Cardiac muscle cell (in vitro differentiated cells and primary cell): ENCODE measurements at regions not wholly inside any gene's neighbourhood (a gene's known extent, or its start where the extent isn't known, plus 50 kb on each side); places are given as distances from the start of the nearest gene placed in this dataset.
A peak's percentile ranks its signal among the peaks of the same experiment; 100 is the strongest.

Experiments used
- DNase-seq, 2 donors: peaks; one replicate each; pipeline versions ENCODE4 v3.0.0 to v3.0.0-alpha.2; 2010 to 2017; ENCODE audit warnings: low read depth in 1 of 2, low spot score in 1 of 2
- H3K27ac ChIP-seq: fragments of 200-600 bp; sonication (generic); 2 replicates; pipeline ENCODE4 v1.5.1; 2016
- H3K27me3 ChIP-seq: fragments of 200-600 bp; sonication (generic); 2 replicates; pipeline ENCODE4 v1.6.0; 2016; ENCODE audit warnings: control low read depth
- H3K36me3 ChIP-seq: fragments of 200-600 bp; sonication (generic); 2 replicates; pipeline ENCODE4 v1.5.1; 2016; ENCODE audit warnings: control low read depth
- H3K4me1 ChIP-seq: fragments of 200-600 bp; sonication (generic); 2 replicates; pipeline ENCODE4 v1.8.1; 2017; ENCODE audit warnings: low read depth, mild to moderate bottlenecking, mixed run types
- H3K4me3 ChIP-seq: fragments of 200-600 bp; sonication (generic); 2 replicates; pipeline ENCODE4 v1.5.1; 2016; ENCODE audit warnings: mild to moderate bottlenecking
- H3K9me3 ChIP-seq: fragments of 200-600 bp; sonication (generic); 2 replicates; pipeline ENCODE4 v1.5.1; 2017; ENCODE audit warnings: low read depth, mild to moderate bottlenecking, control low read depth
- TF ChIP-seq, protein P1 (sequence below): IDR thresholded peaks from 2 replicates; pipeline ENCODE4 v1.5.1; 2012; ENCODE audit warnings: low read depth, mild to moderate bottlenecking, low read length

DNA sequence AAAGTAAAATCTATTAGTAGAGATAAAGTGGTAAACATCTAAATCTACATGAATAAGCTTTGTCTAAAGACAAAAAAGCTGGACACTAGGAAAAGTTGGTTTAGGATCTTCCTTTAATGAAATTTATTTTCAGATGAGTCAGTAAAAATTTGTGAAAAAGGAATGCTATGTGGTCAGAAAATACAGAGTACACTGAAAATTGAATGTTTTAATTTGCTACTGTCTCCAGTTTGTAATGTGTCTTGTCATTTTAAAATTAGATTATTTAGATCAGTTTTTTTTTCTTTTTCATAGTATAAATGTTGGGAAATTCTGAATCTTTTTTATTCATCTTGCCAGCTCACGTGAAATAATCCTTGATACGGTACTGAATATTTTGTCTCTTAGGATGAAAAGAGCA lies 56.9 kb downstream of the SLITRK6 start:
- H3K27ac ChIP-seq: no peak overlapping the region
- no peak overlapping the region for H3K4me3 ChIP-seq
- DNase-seq: no peak
- no peaks in the 10 kb centered on the region for H3K9me3 ChIP-seq
- H3K36me3 ChIP-seq: no peaks in the 10 kb centered on the region
- H3K27me3 ChIP-seq: no peaks in the 10 kb centered on the region
- TF ChIP-seq, protein P1, sequence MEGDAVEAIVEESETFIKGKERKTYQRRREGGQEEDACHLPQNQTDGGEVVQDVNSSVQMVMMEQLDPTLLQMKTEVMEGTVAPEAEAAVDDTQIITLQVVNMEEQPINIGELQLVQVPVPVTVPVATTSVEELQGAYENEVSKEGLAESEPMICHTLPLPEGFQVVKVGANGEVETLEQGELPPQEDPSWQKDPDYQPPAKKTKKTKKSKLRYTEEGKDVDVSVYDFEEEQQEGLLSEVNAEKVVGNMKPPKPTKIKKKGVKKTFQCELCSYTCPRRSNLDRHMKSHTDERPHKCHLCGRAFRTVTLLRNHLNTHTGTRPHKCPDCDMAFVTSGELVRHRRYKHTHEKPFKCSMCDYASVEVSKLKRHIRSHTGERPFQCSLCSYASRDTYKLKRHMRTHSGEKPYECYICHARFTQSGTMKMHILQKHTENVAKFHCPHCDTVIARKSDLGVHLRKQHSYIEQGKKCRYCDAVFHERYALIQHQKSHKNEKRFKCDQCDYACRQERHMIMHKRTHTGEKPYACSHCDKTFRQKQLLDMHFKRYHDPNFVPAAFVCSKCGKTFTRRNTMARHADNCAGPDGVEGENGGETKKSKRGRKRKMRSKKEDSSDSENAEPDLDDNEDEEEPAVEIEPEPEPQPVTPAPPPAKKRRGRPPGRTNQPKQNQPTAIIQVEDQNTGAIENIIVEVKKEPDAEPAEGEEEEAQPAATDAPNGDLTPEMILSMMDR: no peak
- H3K4me1 ChIP-seq: no peaks in the 10 kb centered on the region

DNA sequence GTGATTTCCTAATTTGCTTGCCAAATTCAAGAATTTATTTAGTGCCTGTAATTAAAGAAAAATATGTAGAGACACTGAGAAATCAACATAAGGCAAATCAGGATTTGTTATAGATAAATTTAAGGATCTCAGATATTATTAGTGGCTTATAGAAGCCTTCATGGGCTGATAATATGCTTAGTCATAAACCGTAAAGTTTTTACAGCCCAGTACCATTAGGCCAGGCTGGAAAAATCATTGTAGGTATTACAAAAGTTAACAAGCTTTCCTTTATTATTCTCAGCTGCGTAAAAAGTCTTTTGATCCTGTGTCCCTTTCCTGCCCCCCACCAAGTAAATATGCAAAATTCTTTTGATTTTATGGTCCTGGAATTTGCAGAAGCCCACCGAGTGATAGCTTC lies 58.2 kb downstream of the SLITRK6 start:
- Histone ChIP-seq H3K36me3 (no peaks in the 10 kb centered on the region), H3K4me1 (no peaks in the 10 kb centered on the region), H3K27ac (no peak overlapping the region), H3K9me3 (no peaks in the 10 kb centered on the region), H3K4me3 (no peak overlapping the region), H3K27me3 (no peaks in the 10 kb centered on the region)
- TF ChIP-seq, protein P1: no peak
- DNase-seq: no peak

DNA sequence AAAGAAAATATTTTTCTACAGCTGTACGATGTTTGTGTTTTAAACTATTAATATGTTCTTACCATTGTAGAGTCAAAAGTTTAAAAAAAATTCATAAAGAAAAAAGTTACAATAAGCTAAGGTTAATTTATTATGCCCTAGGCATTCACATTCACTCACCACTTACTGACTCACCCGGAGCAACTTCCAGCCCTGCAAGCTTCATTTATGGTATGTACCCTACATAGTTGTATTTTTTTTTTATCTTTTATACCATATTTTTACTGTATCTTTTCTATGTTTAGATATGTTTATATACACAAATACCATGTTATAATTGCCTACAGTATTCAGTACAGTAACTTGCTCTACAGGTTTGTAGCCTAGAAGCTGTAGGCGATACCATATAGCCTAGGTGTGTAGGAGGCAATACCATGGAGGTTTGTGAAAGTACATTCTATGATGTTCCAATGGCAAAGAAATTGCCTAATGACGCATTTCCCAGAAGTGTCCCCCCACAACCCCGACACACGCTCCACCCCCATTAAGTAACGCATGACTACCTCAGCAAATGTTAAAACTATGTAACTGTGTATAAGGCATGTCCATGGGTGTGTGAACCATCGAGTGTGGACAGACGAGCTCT lies 60.4 kb downstream of the SLITRK6 start:
- TF ChIP-seq, protein P1: no peak
- Histone ChIP-seq H3K27me3 (no peaks in the 10 kb centered on the region), H3K27ac (no peak overlapping the region), H3K36me3 (no peaks in the 10 kb centered on the region), H3K9me3 (no peaks in the 10 kb centered on the region), H3K4me1 (no peaks in the 10 kb centered on the region), H3K4me3 (no peak overlapping the region)
- DNase-seq: no peak

DNA sequence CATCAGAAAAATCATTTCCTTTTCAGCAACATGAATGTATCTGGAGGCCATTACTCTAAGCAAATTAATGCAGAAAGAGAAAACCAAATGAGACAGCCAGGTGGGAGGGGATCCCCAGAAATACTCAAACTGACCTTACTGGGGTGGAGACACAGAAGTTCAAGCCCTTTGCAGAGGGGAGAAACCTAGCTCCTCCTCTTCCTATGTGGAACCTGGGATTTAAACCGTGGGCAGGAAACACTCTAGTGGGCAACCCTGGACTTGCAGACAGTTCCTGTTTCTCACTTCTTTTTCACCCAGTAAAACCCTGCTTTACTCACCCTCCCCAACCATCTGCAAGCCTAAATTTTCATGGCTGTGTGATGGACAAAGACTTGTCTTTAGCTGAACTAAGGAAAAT lies 61.3 kb downstream of the SLITRK6 start:
- Histone ChIP-seq H3K9me3 (no peaks in the 10 kb centered on the region), H3K27me3 (no peaks in the 10 kb centered on the region), H3K27ac (no peak overlapping the region), H3K36me3 (no peaks in the 10 kb centered on the region), H3K4me3 (no peak overlapping the region), H3K4me1 (no peaks in the 10 kb centered on the region)
- TF ChIP-seq, protein P1: no peak
- DNase-seq: no peak

GRCh38 chr13:85729296-85729695 lies 69.9 kb downstream of the SLITRK6 start:
- H3K27ac ChIP-seq: no peak overlapping the region
- no peak overlapping the region for H3K4me3 ChIP-seq
- no peaks in the 10 kb centered on the region for H3K36me3 ChIP-seq
- peak in 1 of 2 donors; percentile 57 for DNase-seq
- H3K4me1 ChIP-seq: no peaks in the 10 kb centered on the region
- TF ChIP-seq, protein P1: no peak
- no peaks in the 10 kb centered on the region for H3K27me3 ChIP-seq
- H3K9me3 ChIP-seq: no peaks in the 10 kb centered on the region
